ENCODE measurements at regions not wholly inside any gene's neighbourhood (a gene's known extent, or its start where the extent isn't known, plus 50 kb on each side); places are given as distances from the start of the nearest gene placed in this dataset.

GRCh38 chr4:111905511-111905910 is 239.7 kb upstream of the FAM241A start:
- TF ChIP-seq YY1 (IDR thresholded peaks at IDR 0.05; ENCODE audit: insufficient read depth, insufficient read length) (no peak), ZNF274 (IDR thresholded peaks at IDR 0.05; ENCODE audit: low read depth, low read length) (no peak), SUZ12 (IDR thresholded peaks at IDR 0.05; ENCODE audit: extremely low read depth, insufficient read depth, insufficient read length) (no peak)

All from NT2/D1 (cell line).